ENCODE measurements at regions not wholly inside any gene's neighbourhood (a gene's known extent, or its start where the extent isn't known, plus 50 kb on each side); places are given as distances from the start of the nearest gene placed in this dataset.

DNA sequence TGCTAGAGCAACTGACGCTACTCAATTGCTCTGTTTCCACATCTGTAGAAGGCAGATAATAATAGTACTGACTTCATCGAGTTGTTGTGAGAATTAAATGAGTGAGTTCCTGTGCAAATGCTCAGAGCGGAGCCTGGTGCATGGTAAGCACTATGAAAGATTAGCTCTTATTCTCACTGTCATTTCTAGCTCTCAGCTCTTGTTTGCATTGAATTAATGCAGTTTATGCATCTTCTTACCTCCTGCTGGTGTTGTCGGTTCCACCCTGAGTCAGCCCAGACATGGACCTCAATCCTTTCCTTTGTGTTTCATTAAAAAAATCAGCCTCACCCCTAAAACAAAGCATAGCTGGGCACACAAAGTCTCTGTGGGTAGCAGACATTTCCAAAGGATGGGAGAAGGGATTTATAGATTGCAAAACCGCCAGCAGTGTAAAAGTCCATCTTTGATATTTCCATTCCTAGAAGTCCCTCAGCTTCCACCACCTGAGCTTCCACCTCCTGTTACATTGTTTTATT, 254.4 kb upstream of the CSF3R start:
- TF ChIP-seq EZH2phosphoT487 (IDR thresholded peaks at IDR 0.05; ENCODE audit: low read length) (no peak), CTCF (IDR thresholded peaks at IDR 0.05; ENCODE audit: low read length) (no peak)
